GM10266 (cell line): ENCODE measurements at regions not wholly inside any gene's neighbourhood (a gene's known extent, or its start where the extent isn't known, plus 50 kb on each side); places are given as distances from the start of the nearest gene placed in this dataset.

Experiments used
- DNase-seq: peaks from one replicate; pipeline ENCODE4 v3.0.0; 2012; ENCODE audit errors: extremely low spot score
- TF ChIP-seq, protein P1 (sequence below): IDR thresholded peaks from 2 replicates; pipeline ENCODE4 v1.5.1; 2012; ENCODE audit warnings: mild to moderate bottlenecking, low read depth; ENCODE audit not compliant: control insufficient read depth, insufficient read depth; ENCODE audit errors: missing control alignments

GRCh38 chr10:10533437-10533836 lies 484.2 kb upstream of the CELF2 start:
- no peak for DNase-seq
- TF ChIP-seq, protein P1, sequence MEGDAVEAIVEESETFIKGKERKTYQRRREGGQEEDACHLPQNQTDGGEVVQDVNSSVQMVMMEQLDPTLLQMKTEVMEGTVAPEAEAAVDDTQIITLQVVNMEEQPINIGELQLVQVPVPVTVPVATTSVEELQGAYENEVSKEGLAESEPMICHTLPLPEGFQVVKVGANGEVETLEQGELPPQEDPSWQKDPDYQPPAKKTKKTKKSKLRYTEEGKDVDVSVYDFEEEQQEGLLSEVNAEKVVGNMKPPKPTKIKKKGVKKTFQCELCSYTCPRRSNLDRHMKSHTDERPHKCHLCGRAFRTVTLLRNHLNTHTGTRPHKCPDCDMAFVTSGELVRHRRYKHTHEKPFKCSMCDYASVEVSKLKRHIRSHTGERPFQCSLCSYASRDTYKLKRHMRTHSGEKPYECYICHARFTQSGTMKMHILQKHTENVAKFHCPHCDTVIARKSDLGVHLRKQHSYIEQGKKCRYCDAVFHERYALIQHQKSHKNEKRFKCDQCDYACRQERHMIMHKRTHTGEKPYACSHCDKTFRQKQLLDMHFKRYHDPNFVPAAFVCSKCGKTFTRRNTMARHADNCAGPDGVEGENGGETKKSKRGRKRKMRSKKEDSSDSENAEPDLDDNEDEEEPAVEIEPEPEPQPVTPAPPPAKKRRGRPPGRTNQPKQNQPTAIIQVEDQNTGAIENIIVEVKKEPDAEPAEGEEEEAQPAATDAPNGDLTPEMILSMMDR = no peak

- TF ChIP-seq, protein P1 = no peak
These were observed 479.3 kb upstream of the CELF2 start for GRCh38 chr10:10538326-10538725.

GRCh38 chr10:10540398-10540797 lies 477.3 kb upstream of the CELF2 start:
- TF ChIP-seq, protein P1 = no peak
- no peak for DNase-seq

More at GRCh38 chr10:10538326-10538725, 479.3 kb upstream of the CELF2 start:
- no peak for DNase-seq

GRCh38 chr10:10542477-10542876 lies 475.2 kb upstream of the CELF2 start:
- DNase-seq = no peak
- TF ChIP-seq, protein P1 = no peak

GRCh38 chr10:10544890-10545289 lies 472.8 kb upstream of the CELF2 start:
- TF ChIP-seq, protein P1 = no peak
- DNase-seq = no peak

DNA sequence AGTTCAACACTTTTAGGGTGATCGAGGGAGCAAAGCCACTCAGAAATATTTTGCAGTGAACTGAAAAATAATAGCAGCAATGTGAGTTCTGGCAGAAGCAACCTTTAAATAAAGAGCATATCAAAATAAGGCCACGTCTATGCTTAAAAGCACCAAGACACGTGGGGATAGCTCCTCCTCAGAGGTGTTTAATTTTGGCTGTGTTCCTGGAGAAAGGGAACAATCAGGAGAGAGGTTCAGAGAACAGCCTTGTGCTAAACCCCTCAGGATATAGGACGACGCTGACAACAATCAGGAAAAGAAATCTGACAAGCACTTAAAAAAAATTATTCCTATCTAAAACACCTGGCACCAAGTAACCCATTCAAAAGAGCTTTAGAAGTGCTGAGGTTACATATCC lies 471.9 kb upstream of the CELF2 start:
- no peak for DNase-seq
- TF ChIP-seq, protein P1 = no peak

DNA sequence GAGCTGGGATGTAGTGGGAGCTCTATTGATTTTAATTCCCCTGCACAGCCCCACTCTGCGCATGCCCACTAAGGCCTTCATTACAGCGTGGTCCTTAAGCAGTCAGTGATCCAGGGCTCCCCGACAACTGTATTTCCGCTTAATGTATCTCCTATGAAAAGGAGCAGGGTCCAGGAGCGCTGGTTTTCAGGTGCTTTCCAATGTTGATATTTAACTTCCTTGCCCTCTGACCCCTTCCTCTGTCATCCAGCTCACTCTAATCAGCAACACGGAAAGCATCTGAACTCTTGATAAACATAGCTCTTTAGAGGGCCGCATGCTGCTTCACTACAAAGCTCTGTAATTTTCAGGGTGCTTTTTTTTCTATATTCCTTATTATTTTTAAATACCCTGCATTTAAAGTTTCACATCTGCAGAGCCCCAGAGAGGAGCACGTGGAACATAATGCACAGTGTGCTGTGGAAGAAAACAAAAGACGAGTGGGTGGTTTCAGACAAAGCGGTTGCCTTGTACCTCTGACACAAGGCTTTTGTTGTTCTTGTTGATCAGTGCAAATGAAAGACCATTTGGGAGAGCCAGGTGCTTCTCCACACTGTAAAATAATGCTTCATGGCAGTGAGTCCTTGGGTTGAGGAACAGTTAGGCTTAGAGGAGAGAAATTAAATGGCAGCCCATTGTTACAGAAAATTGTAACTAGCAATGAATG lies 465.9 kb upstream of the CELF2 start:
- TF ChIP-seq, protein P1 = no peak
- DNase-seq = no peak
